Astrocyte (in vitro differentiated cells and primary cell): ENCODE measurements at regions not wholly inside any gene's neighbourhood (a gene's known extent, or its start where the extent isn't known, plus 50 kb on each side); places are given as distances from the start of the nearest gene placed in this dataset.
A peak's percentile ranks its signal among the peaks of the same experiment; 100 is the strongest.

Experiments used
- DNase-seq: peaks from one replicate; pipeline ENCODE4 v3.0.0-alpha.2; 2010; ENCODE audit warnings: low read depth
- FAIRE-seq: peaks from 2 replicates; lab custom pipeline; 2011; peaks lifted over from hg19 to GRCh38; lab: Jason Lieb, UNC
- H2AFZ ChIP-seq: 2 replicates; pipeline ENCODE4 v1.6.0; 2012; ENCODE audit warnings: low read depth, low read length, inconsistent platforms
- H3K27ac ChIP-seq: 2 replicates; pipeline ENCODE4 v1.5.1; 2011; ENCODE audit warnings: low read depth, low read length, inconsistent platforms
- H3K27me3 ChIP-seq: 2 replicates; pipeline ENCODE4 v1.6.0; 2011; ENCODE audit warnings: low read length, inconsistent platforms; ENCODE audit not compliant: insufficient read depth
- H3K36me3 ChIP-seq: 2 replicates; pipeline ENCODE4 v1.5.1; 2011; ENCODE audit warnings: low read length, inconsistent platforms; ENCODE audit not compliant: insufficient read depth
- H3K4me1 ChIP-seq: 2 replicates; pipeline ENCODE4 v1.5.1; 2011; ENCODE audit warnings: low read length, inconsistent platforms; ENCODE audit not compliant: insufficient read depth
- H3K4me2 ChIP-seq: 2 replicates; pipeline ENCODE4 v1.6.0; 2012; ENCODE audit warnings: low read length, inconsistent platforms
- H3K4me3 ChIP-seq: 2 replicates; pipeline ENCODE4 v1.5.1; 2011; ENCODE audit warnings: low read depth, mild to moderate bottlenecking, low read length, inconsistent platforms; ENCODE audit not compliant: insufficient read depth
- H3K79me2 ChIP-seq: 2 replicates; pipeline ENCODE4 v1.6.0; 2012; ENCODE audit warnings: mild to moderate bottlenecking, low read length, inconsistent platforms; ENCODE audit not compliant: insufficient read depth
- H3K9ac ChIP-seq: 2 replicates; pipeline ENCODE4 v1.6.0; 2012; ENCODE audit warnings: mild to moderate bottlenecking, low read length, inconsistent platforms
- H3K9me3 ChIP-seq: 2 replicates; pipeline ENCODE4 v1.5.1; 2012; ENCODE audit warnings: low read depth, mild to moderate bottlenecking, low read length, inconsistent platforms; ENCODE audit not compliant: insufficient read depth
- H4K20me1 ChIP-seq: 2 replicates; pipeline ENCODE4 v1.6.0; 2012; ENCODE audit warnings: low read length, inconsistent platforms; ENCODE audit not compliant: insufficient read depth
- H3K27ac Mint-ChIP-seq: one replicate; pipeline ENCODE4 v1.8.0; 2021; ENCODE audit warnings: mild to moderate bottlenecking, mixed read lengths; ENCODE audit not compliant: unreplicated experiment
- H3K27me3 Mint-ChIP-seq: one replicate; pipeline ENCODE4 v1.8.0; 2021; ENCODE audit warnings: low read depth, mixed read lengths; ENCODE audit not compliant: unreplicated experiment
- H3K36me3 Mint-ChIP-seq: one replicate; pipeline ENCODE4 v1.8.0; 2021; ENCODE audit warnings: low read depth, mixed read lengths; ENCODE audit not compliant: unreplicated experiment
- H3K4me1 Mint-ChIP-seq: one replicate; pipeline ENCODE4 v1.8.0; 2021; ENCODE audit warnings: low read depth, mixed read lengths; ENCODE audit not compliant: unreplicated experiment
- H3K4me3 Mint-ChIP-seq: one replicate; pipeline ENCODE4 v1.8.0; 2021; ENCODE audit warnings: mild to moderate bottlenecking, moderate library complexity, mixed read lengths; ENCODE audit not compliant: unreplicated experiment
- H3K9me3 Mint-ChIP-seq: one replicate; pipeline ENCODE4 v1.8.0; 2021; ENCODE audit warnings: mild to moderate bottlenecking, mixed read lengths; ENCODE audit not compliant: unreplicated experiment
- CTCF ChIP-seq: IDR thresholded peaks from 2 replicates; pipeline ENCODE4 v1.5.1; 2011; ENCODE audit warnings: low read depth, mild to moderate bottlenecking, inconsistent platforms, low read length, moderate library complexity; ENCODE audit not compliant: insufficient read depth
- EZH2 ChIP-seq: IDR thresholded peaks from 2 replicates; pipeline ENCODE4 v1.6.1; 2012; ENCODE audit warnings: mild to moderate bottlenecking, low read length, inconsistent platforms; ENCODE audit not compliant: insufficient read depth

GRCh38 chr1:220330265-220330664 lies 58.0 kb upstream of the RAB3GAP2 start:
- Histone ChIP-seq H3K9ac (no peak overlapping the region), H3K79me2 (no peaks in the 10 kb centered on the region), H3K4me1 (no peaks in the 10 kb centered on the region), H3K4me2 (no peak overlapping the region), H2AFZ (no peak overlapping the region), H3K36me3 (no peaks in the 10 kb centered on the region), H3K27me3 (no peaks in the 10 kb centered on the region), H3K4me3 (no peak overlapping the region), H3K27ac (no peak overlapping the region), H3K9me3 (no peaks in the 10 kb centered on the region), H4K20me1 (no peaks in the 10 kb centered on the region)
- no peak for TF ChIP-seq CTCF
- no peak for TF ChIP-seq EZH2
- Mint-ChIP-seq H3K4me1 (peaks cover 18% of the 10 kb centered on the region), H3K36me3 (no peaks in the 10 kb centered on the region), H3K9me3 (no peaks in the 10 kb centered on the region), H3K27me3 (no peaks in the 10 kb centered on the region), H3K4me3 (no peak overlapping the region), H3K27ac (no peak overlapping the region)
- DNase-seq = no peak
- FAIRE-seq = no peak

- TF ChIP-seq CTCF = no peak
- no peak for TF ChIP-seq EZH2
- Mint-ChIP-seq H3K4me3 (no peak overlapping the region), H3K27ac (no peak overlapping the region), H3K27me3 (peaks cover 5% of the 10 kb centered on the region), H3K4me1 (peaks cover 23% of the 10 kb centered on the region), H3K36me3 (no peaks in the 10 kb centered on the region), H3K9me3 (no peaks in the 10 kb centered on the region)
- Histone ChIP-seq H2AFZ (no peak overlapping the region), H3K27ac (no peak overlapping the region), H3K4me3 (no peak overlapping the region), H3K27me3 (no peaks in the 10 kb centered on the region), H4K20me1 (no peaks in the 10 kb centered on the region), H3K36me3 (no peaks in the 10 kb centered on the region), H3K4me1 (no peaks in the 10 kb centered on the region), H3K9me3 (no peaks in the 10 kb centered on the region), H3K4me2 (no peak overlapping the region), H3K79me2 (no peaks in the 10 kb centered on the region), H3K9ac (no peak overlapping the region)
- DNase-seq (no peak), FAIRE-seq (no peak)
Observed at GRCh38 chr1:220327106-220327505, 54.9 kb upstream of the RAB3GAP2 start.

GRCh38 chr1:220326578-220326977 lies 54.3 kb upstream of the RAB3GAP2 start:
- peak overlapping the region; percentile 92 for H3K27ac Mint-ChIP-seq
- Histone ChIP-seq H3K4me3 (no peak overlapping the region), H3K36me3 (no peaks in the 10 kb centered on the region), H3K27me3 (no peaks in the 10 kb centered on the region), H3K27ac (no peak overlapping the region), H4K20me1 (no peaks in the 10 kb centered on the region), H3K9ac (no peak overlapping the region), H2AFZ (no peak overlapping the region), H3K79me2 (no peaks in the 10 kb centered on the region), H3K4me2 (no peak overlapping the region), H3K4me1 (no peaks in the 10 kb centered on the region), H3K9me3 (no peaks in the 10 kb centered on the region)
- FAIRE-seq = no peak
- no peak overlapping the region for H3K4me3 Mint-ChIP-seq
- H3K4me1 Mint-ChIP-seq = peaks cover 23% of the 10 kb centered on the region
- TF ChIP-seq CTCF (no peak), EZH2 (no peak)
- peaks cover 8% of the 10 kb centered on the region for H3K27me3 Mint-ChIP-seq
- H3K36me3 Mint-ChIP-seq = no peaks in the 10 kb centered on the region
- DNase-seq = peak; percentile 78
- no peaks in the 10 kb centered on the region for H3K9me3 Mint-ChIP-seq
